PC-3 (cell line): ENCODE measurements at regions not wholly inside any gene's neighbourhood (a gene's known extent, or its start where the extent isn't known, plus 50 kb on each side); places are given as distances from the start of the nearest gene placed in this dataset.
A peak's percentile ranks its signal among the peaks of the same experiment; 100 is the strongest.

Source experiments
- ATAC-seq: fragments of 200-7000 bp; cut with Tn5 transposase; 2 replicates; pipeline ENCODE4 v1.9.1; 2020; ENCODE audit warnings: mild to moderate bottlenecking, moderate library complexity
- BruUV-seq: library from RNA; stranded (reverse); fragments of 400-500 nt; replicated peaks from 2 replicates; lab custom pipeline; 2021; lab: Mats Ljungman, UMichigan
- CTCF ChIA-PET: fragments of 300-600 bp; sonication (Branson Sonifier 250); formaldehyde crosslinking; loops from one replicate; lab custom pipeline; 2022; ENCODE audit warnings: antibody characterized with exemption; lab: Charles Lee
- POLR2A ChIA-PET: fragments of 300-600 bp; sonication (Branson Sonifier 250); formaldehyde crosslinking; loops from one replicate; lab custom pipeline; 2022; ENCODE audit warnings: antibody characterized with exemption; ENCODE audit not compliant: unreplicated experiment; lab: Charles Lee
- DNase-seq: peaks from one replicate; pipeline ENCODE4 v3.0.0-alpha.2; 2015
- H2AFZ ChIP-seq: fragments of 300-600 bp; sonication (generic); 2 replicates; pipeline ENCODE4 v1.6.0; 2016; ENCODE audit warnings: antibody characterized with exemption, low read length
- H3F3A ChIP-seq: fragments of 300-600 bp; sonication (generic); one replicate; pipeline ENCODE4 v1.6.0; 2017; ENCODE audit warnings: antibody characterized with exemption, low read length, control low read depth, mild to moderate bottlenecking; ENCODE audit not compliant: unreplicated experiment
- H3K27ac ChIP-seq: fragments of 300-600 bp; sonication (generic); 2 replicates; pipeline ENCODE4 v1.5.1; 2016; ENCODE audit warnings: mild to moderate bottlenecking, low read length
- H3K27me3 ChIP-seq: fragments of 300-600 bp; sonication (generic); 2 replicates; pipeline ENCODE4 v1.6.1; 2016; ENCODE audit warnings: low read length, mixed read lengths
- H3K36me3 ChIP-seq: fragments of 300-600 bp; sonication (generic); 2 replicates; pipeline ENCODE4 v1.6.1; 2016; ENCODE audit warnings: low read depth, mixed run types, low read length, mixed read lengths
- H3K4me1 ChIP-seq: fragments of 300-600 bp; sonication (generic); 2 replicates; pipeline ENCODE4 v1.5.1; 2016; ENCODE audit warnings: low read length; ENCODE audit not compliant: insufficient read depth
- H3K4me2 ChIP-seq: fragments of 300-600 bp; sonication (generic); 2 replicates; pipeline ENCODE4 v1.6.0; 2016; ENCODE audit warnings: low read length
- H3K4me3 ChIP-seq: fragments of 300-600 bp; sonication (generic); 2 replicates; pipeline ENCODE4 v1.5.1; 2016; ENCODE audit warnings: mild to moderate bottlenecking, low read length, mixed read lengths
- H3K79me2 ChIP-seq: fragments of 300-600 bp; sonication (generic); 2 replicates; pipeline ENCODE4 v1.6.1; 2017; ENCODE audit warnings: low read length, mixed read lengths
- H3K9ac ChIP-seq: fragments of 300-600 bp; sonication (generic); 2 replicates; pipeline ENCODE4 v1.6.0; 2016; ENCODE audit warnings: mild to moderate bottlenecking, low read length
- H3K9me2 ChIP-seq: fragments of 300-600 bp; sonication (generic); replicated peaks from 2 replicates; pipeline ENCODE4 v1.6.1; 2016; ENCODE audit warnings: mixed run types, low read length, mixed read lengths
- H3K9me3 ChIP-seq: fragments of 300-600 bp; sonication (generic); 2 replicates; pipeline ENCODE4 v1.6.1; 2016; ENCODE audit warnings: low read length, mixed read lengths
- H4K20me1 ChIP-seq: fragments of 300-600 bp; sonication (generic); 2 replicates; pipeline ENCODE4 v1.6.1; 2016; ENCODE audit warnings: low read length, mixed read lengths
- EZH2 ChIP-seq: fragments of 300-600 bp; sonication (generic); IDR thresholded peaks from one replicate; pipeline ENCODE4 v1.6.1; 2017; ENCODE audit warnings: antibody characterized with exemption, mild to moderate bottlenecking, low read length; ENCODE audit not compliant: unreplicated experiment
- EZH2phosphoT487 ChIP-seq: fragments of 300-600 bp; sonication (generic); IDR thresholded peaks from 2 replicates; pipeline ENCODE4 v1.6.1; 2018; ENCODE audit warnings: mild to moderate bottlenecking, antibody characterized with exemption, low read length, borderline replicate concordance
- intact Hi-C: fragments of 100-400 bp; cut with micrococcal nuclease; formaldehyde crosslinking; loops from 2 replicates; pipeline ENCODE4 v1.9.0; 2023
- TF ChIP-seq, protein P1 (sequence below): fragments of 300-600 bp; sonication (generic); conservative IDR thresholded peaks from 2 replicates; pipeline ENCODE4 v1.5.1; 2017; ENCODE audit warnings: antibody characterized with exemption, low read depth, mild to moderate bottlenecking, low read length

DNA sequence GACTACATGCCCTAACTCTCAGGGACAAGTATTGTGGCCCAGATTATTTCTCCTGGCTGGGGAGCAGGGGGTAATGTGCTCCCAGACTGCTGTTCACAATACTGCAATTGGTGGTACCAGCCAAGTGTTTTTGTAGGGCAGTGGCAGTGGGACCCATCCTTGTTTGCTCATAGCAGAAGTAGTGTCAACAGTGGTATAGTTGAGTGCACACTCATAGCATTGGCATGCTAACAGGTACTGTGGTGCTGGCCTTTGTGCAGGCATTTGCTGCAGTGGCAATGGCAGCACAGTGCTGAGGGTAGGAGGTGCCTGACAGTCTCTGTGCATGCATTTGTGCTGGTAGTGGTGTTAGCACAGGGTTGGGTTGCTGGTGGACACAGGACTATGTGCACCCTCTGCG lies 995.0 kb downstream of the SH3BGRL start:
- Histone ChIP-seq H3K27ac (no peak overlapping the region), H3F3A (no peaks in the 10 kb centered on the region), H3K4me3 (no peak overlapping the region), H3K9me3 (no peaks in the 10 kb centered on the region), H3K79me2 (no peaks in the 10 kb centered on the region), H3K36me3 (no peaks in the 10 kb centered on the region), H3K4me2 (no peak overlapping the region), H3K4me1 (no peaks in the 10 kb centered on the region), H4K20me1 (no peaks in the 10 kb centered on the region), H3K27me3 (no peaks in the 10 kb centered on the region), H2AFZ (no peak overlapping the region), H3K9ac (no peak overlapping the region), H3K9me2 (no peaks in the 10 kb centered on the region)
- intact Hi-C loops: no loop called here
- TF ChIP-seq EZH2 (no peak), EZH2phosphoT487 (no peak)
- DNase-seq: peak; percentile 48
- BruUV-seq: no TSS peak
- CTCF ChIA-PET: no interaction called here
- POLR2A ChIA-PET: no interaction called here
- peak; percentile 98 for ATAC-seq

DNA sequence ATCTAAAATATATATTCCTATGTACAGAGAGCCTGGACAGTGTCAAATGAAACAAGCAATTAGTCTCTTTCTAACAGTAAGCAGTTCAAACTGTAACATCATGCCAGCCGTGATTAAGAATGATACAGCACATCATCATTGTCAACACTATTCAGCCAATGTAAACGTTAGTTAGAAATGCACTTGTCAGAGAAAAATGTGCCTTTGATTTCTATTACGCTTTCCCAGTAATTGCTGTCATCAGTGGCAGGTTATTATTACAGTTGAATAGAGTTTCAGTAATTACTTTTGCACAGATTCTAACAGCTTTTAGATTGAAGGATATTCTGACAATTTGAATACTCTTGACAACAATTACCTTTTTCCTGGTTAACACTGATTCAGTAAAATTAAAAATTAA lies 1007.1 kb downstream of the SH3BGRL start:
- no peak overlapping the region for H3K4me3 ChIP-seq
- no TSS peak for BruUV-seq
- no peak overlapping the region for H2AFZ ChIP-seq
- no peaks in the 10 kb centered on the region for H3K27me3 ChIP-seq
- ATAC-seq (no peak), DNase-seq (no peak)
- intact Hi-C loops: no loop called here
- H3K9me3 ChIP-seq: no peaks in the 10 kb centered on the region
- no peak overlapping the region for H3K27ac ChIP-seq
- H4K20me1 ChIP-seq: no peaks in the 10 kb centered on the region
- no peaks in the 10 kb centered on the region for H3F3A ChIP-seq
- H3K4me1 ChIP-seq: no peaks in the 10 kb centered on the region
- ChIA-PET POLR2A (no interaction called here), CTCF (no interaction called here)
- H3K9me2 ChIP-seq: no peaks in the 10 kb centered on the region
- no peaks in the 10 kb centered on the region for H3K79me2 ChIP-seq
- no peaks in the 10 kb centered on the region for H3K36me3 ChIP-seq
- TF ChIP-seq, protein P1, sequence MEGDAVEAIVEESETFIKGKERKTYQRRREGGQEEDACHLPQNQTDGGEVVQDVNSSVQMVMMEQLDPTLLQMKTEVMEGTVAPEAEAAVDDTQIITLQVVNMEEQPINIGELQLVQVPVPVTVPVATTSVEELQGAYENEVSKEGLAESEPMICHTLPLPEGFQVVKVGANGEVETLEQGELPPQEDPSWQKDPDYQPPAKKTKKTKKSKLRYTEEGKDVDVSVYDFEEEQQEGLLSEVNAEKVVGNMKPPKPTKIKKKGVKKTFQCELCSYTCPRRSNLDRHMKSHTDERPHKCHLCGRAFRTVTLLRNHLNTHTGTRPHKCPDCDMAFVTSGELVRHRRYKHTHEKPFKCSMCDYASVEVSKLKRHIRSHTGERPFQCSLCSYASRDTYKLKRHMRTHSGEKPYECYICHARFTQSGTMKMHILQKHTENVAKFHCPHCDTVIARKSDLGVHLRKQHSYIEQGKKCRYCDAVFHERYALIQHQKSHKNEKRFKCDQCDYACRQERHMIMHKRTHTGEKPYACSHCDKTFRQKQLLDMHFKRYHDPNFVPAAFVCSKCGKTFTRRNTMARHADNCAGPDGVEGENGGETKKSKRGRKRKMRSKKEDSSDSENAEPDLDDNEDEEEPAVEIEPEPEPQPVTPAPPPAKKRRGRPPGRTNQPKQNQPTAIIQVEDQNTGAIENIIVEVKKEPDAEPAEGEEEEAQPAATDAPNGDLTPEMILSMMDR: no peak
- TF ChIP-seq EZH2phosphoT487: no peak
- no peak for TF ChIP-seq EZH2
- H3K4me2 ChIP-seq: no peak overlapping the region
- no peak overlapping the region for H3K9ac ChIP-seq

DNA sequence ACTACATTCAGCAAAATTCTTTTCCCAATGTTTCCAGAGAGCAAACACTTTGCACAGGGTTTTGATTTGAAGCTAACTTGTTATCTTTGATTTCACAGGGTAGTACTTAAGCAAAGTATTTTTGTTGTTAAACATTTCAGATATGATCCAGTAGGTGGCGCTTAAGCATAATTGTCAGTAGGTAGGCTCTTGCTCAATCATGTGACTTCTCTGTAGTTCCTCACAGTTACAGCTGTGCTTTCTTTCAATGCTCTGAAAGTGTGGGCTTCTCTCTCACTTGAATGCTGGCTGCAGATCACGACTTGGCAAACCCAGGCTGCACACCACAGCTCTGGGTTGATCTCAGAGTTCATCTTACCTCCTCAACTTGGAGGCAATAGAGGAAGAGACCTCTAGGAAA lies 1016.5 kb downstream of the SH3BGRL start:
- POLR2A ChIA-PET: no interaction called here
- H3K4me2 ChIP-seq: no peak overlapping the region
- H3K9me2 ChIP-seq: no peaks in the 10 kb centered on the region
- DNase-seq (peak; percentile 55), ATAC-seq (peak; percentile 60)
- no peaks in the 10 kb centered on the region for H3K4me1 ChIP-seq
- no peak overlapping the region for H3K9ac ChIP-seq
- H2AFZ ChIP-seq: 0 out of 2 replicates have a peak overlapping the region, but pooled peaks have one; percentile 11
- no peak overlapping the region for H3K27ac ChIP-seq
- no peaks in the 10 kb centered on the region for H3K9me3 ChIP-seq
- no peaks in the 10 kb centered on the region for H3F3A ChIP-seq
- TF ChIP-seq EZH2 (no peak), EZH2phosphoT487 (no peak)
- TF ChIP-seq, protein P1: peak; percentile 67
- BruUV-seq: no TSS peak
- no peak overlapping the region for H3K4me3 ChIP-seq
- intact Hi-C loops: loop anchor here (1.0 to 5.0 kb wide), 2 partner anchors 261 to 458 kb away; no protein-coding TSS in a partner anchor
- H4K20me1 ChIP-seq: no peaks in the 10 kb centered on the region
- no peaks in the 10 kb centered on the region for H3K79me2 ChIP-seq
- H3K36me3 ChIP-seq: no peaks in the 10 kb centered on the region
- CTCF ChIA-PET: interaction anchor here (0.7 kb wide), 1 partner anchor 513 kb away, joined by 3 read pairs; no protein-coding TSS in a partner anchor
- H3K27me3 ChIP-seq: no peaks in the 10 kb centered on the region
